Neuron (in vitro differentiated cells): ENCODE measurements at regions not wholly inside any gene's neighbourhood (a gene's known extent, or its start where the extent isn't known, plus 50 kb on each side); places are given as distances from the start of the nearest gene placed in this dataset.

Experiments
- H2AFZ ChIP-seq: one replicate; pipeline ENCODE4 v1.6.1; 2013; ENCODE audit warnings: low read depth, mild to moderate bottlenecking, inconsistent platforms, low read length, moderate library complexity
- H3K27me3 ChIP-seq: one replicate; pipeline ENCODE4 v1.6.1; 2013; ENCODE audit warnings: low read length; ENCODE audit not compliant: insufficient read depth
- H3K36me3 ChIP-seq: one replicate; pipeline ENCODE4 v1.6.1; 2013; ENCODE audit warnings: low read length; ENCODE audit not compliant: insufficient read depth
- H3K4me1 ChIP-seq: one replicate; pipeline ENCODE4 v1.6.1; 2013; ENCODE audit warnings: low read length; ENCODE audit not compliant: insufficient read depth
- H3K4me3 ChIP-seq: 2 replicates; pipeline ENCODE4 v1.5.1; 2013; ENCODE audit warnings: mild to moderate bottlenecking, low read length, moderate library complexity
- H3K9me3 ChIP-seq: one replicate; pipeline ENCODE4 v1.6.1; 2013; ENCODE audit warnings: low read length

GRCh38 chr10:65818990-65819389, 1106.8 kb upstream of the LRRTM3 start:
- no peaks in the 10 kb centered on the region for H3K9me3 ChIP-seq
- no peak overlapping the region for H3K4me3 ChIP-seq
- no peak overlapping the region for H2AFZ ChIP-seq
- H3K4me1 ChIP-seq = no peaks in the 10 kb centered on the region
- no peaks in the 10 kb centered on the region for H3K27me3 ChIP-seq
- H3K36me3 ChIP-seq = no peaks in the 10 kb centered on the region

GRCh38 chr10:65827359-65827758, 1098.5 kb upstream of the LRRTM3 start:
- Histone ChIP-seq H3K9me3 (no peaks in the 10 kb centered on the region), H3K4me1 (no peaks in the 10 kb centered on the region), H3K4me3 (no peak overlapping the region), H3K36me3 (no peaks in the 10 kb centered on the region), H3K27me3 (no peaks in the 10 kb centered on the region), H2AFZ (no peak overlapping the region)

GRCh38 chr10:65838811-65839210, 1087.0 kb upstream of the LRRTM3 start:
- no peaks in the 10 kb centered on the region for H3K4me1 ChIP-seq
- no peaks in the 10 kb centered on the region for H3K9me3 ChIP-seq
- no peak overlapping the region for H3K4me3 ChIP-seq
- H3K36me3 ChIP-seq = no peaks in the 10 kb centered on the region
- H3K27me3 ChIP-seq = no peaks in the 10 kb centered on the region
- H2AFZ ChIP-seq = no peak overlapping the region

GRCh38 chr10:65843203-65843602, 1082.6 kb upstream of the LRRTM3 start:
- no peaks in the 10 kb centered on the region for H3K27me3 ChIP-seq
- H2AFZ ChIP-seq = no peak overlapping the region
- no peak overlapping the region for H3K4me3 ChIP-seq
- H3K36me3 ChIP-seq = no peaks in the 10 kb centered on the region
- H3K9me3 ChIP-seq = no peaks in the 10 kb centered on the region
- H3K4me1 ChIP-seq = no peaks in the 10 kb centered on the region

- Histone ChIP-seq H2AFZ (no peak overlapping the region), H3K4me3 (no peak overlapping the region), H3K27me3 (no peaks in the 10 kb centered on the region), H3K4me1 (no peaks in the 10 kb centered on the region), H3K36me3 (no peaks in the 10 kb centered on the region), H3K9me3 (no peaks in the 10 kb centered on the region)
These were observed 1079.9 kb upstream of the LRRTM3 start for GRCh38 chr10:65845916-65846315.

- no peak overlapping the region for H3K4me3 ChIP-seq
- no peaks in the 10 kb centered on the region for H3K27me3 ChIP-seq
- no peaks in the 10 kb centered on the region for H3K36me3 ChIP-seq
- no peaks in the 10 kb centered on the region for H3K4me1 ChIP-seq
- H3K9me3 ChIP-seq = no peaks in the 10 kb centered on the region
- no peak overlapping the region for H2AFZ ChIP-seq
These were observed 1079.3 kb upstream of the LRRTM3 start for GRCh38 chr10:65846541-65846940.

- H2AFZ ChIP-seq = no peak overlapping the region
- no peaks in the 10 kb centered on the region for H3K36me3 ChIP-seq
- no peaks in the 10 kb centered on the region for H3K9me3 ChIP-seq
- H3K4me1 ChIP-seq = no peaks in the 10 kb centered on the region
- no peak overlapping the region for H3K4me3 ChIP-seq
- no peaks in the 10 kb centered on the region for H3K27me3 ChIP-seq
These were observed 1078.9 kb upstream of the LRRTM3 start for GRCh38 chr10:65846949-65847348.

GRCh38 chr10:65847436-65848230, 1078.2 kb upstream of the LRRTM3 start:
- H3K9me3 ChIP-seq = no peaks in the 10 kb centered on the region

GRCh38 chr10:65858841-65859240, 1067.0 kb upstream of the LRRTM3 start:
- Histone ChIP-seq H3K27me3 (no peaks in the 10 kb centered on the region), H2AFZ (no peak overlapping the region), H3K36me3 (no peaks in the 10 kb centered on the region), H3K4me1 (no peaks in the 10 kb centered on the region), H3K9me3 (no peaks in the 10 kb centered on the region), H3K4me3 (no peak overlapping the region)

More at GRCh38 chr10:65847436-65848230, 1078.2 kb upstream of the LRRTM3 start:
- Histone ChIP-seq H3K36me3 (no peaks in the 10 kb centered on the region), H2AFZ (no peak overlapping the region), H3K27me3 (no peaks in the 10 kb centered on the region), H3K4me3 (no peak overlapping the region), H3K4me1 (no peaks in the 10 kb centered on the region)

GRCh38 chr10:65861249-65861648, 1064.6 kb upstream of the LRRTM3 start:
- Histone ChIP-seq H3K9me3 (no peaks in the 10 kb centered on the region), H3K27me3 (no peaks in the 10 kb centered on the region), H2AFZ (no peak overlapping the region), H3K4me1 (no peaks in the 10 kb centered on the region), H3K4me3 (no peak overlapping the region), H3K36me3 (no peaks in the 10 kb centered on the region)
